SK-N-SH treated with all-trans-retinoic acid at 6 μM for 48 hours (cell line): ENCODE measurements at regions not wholly inside any gene's neighbourhood (a gene's known extent, or its start where the extent isn't known, plus 50 kb on each side); places are given as distances from the start of the nearest gene placed in this dataset.

Source experiments
- ATAC-seq: fragments of 200-7000 bp; cut with Tn5 transposase; 3 replicates; pipeline ENCODE4 v1.9.1; 2020; ENCODE audit warnings: mild to moderate bottlenecking, moderate library complexity
- ARNTL ChIP-seq: fragments of 450-650 bp; formaldehyde crosslinking; IDR thresholded peaks from 2 replicates; pipeline ENCODE4 v1.5.0; 2020; ENCODE audit warnings: low read depth, mild to moderate bottlenecking, moderate library complexity, borderline replicate concordance
- CSDC2 ChIP-seq: fragments of 250-450 bp; sonication (Bioruptor Pico); IDR thresholded peaks from 2 replicates; pipeline ENCODE4 v1.5.0; 2020; ENCODE audit warnings: mild to moderate bottlenecking, moderate library complexity
- GLIS3 ChIP-seq: fragments of 250-450 bp; sonication (Bioruptor Pico); IDR thresholded peaks from 2 replicates; pipeline ENCODE4 v1.5.0; 2020; ENCODE audit warnings: mild to moderate bottlenecking, moderate library complexity
- OSR1 ChIP-seq: fragments of 250-450 bp; sonication (Bioruptor Pico); IDR thresholded peaks from 2 replicates; pipeline ENCODE4 v1.8.0; 2022; ENCODE audit warnings: moderate library complexity, mild to moderate bottlenecking, inconsistent platforms
- RARB ChIP-seq: fragments of 250-450 bp; sonication (Bioruptor Pico); IDR thresholded peaks from 2 replicates; pipeline ENCODE4 v1.8.0; 2021; ENCODE audit warnings: mild to moderate bottlenecking, moderate library complexity
- SNAI2 ChIP-seq: fragments of 250-450 bp; sonication (Bioruptor Pico); IDR thresholded peaks from 2 replicates; pipeline ENCODE4 v1.5.0; 2020; ENCODE audit warnings: mild to moderate bottlenecking, moderate library complexity
- TCF4 ChIP-seq: fragments of 250-450 bp; sonication (Bioruptor Pico); IDR thresholded peaks from 2 replicates; pipeline ENCODE4 v1.8.0; 2021; ENCODE audit warnings: mild to moderate bottlenecking, moderate library complexity, borderline replicate concordance
- TOX ChIP-seq: fragments of 250-450 bp; sonication (Bioruptor Pico); IDR thresholded peaks from 2 replicates; pipeline ENCODE4 v1.8.0; 2021; ENCODE audit warnings: mild to moderate bottlenecking, moderate library complexity, borderline replicate concordance
- ZC3H10 ChIP-seq: fragments of 250-450 bp; sonication (Bioruptor Pico); IDR thresholded peaks from 2 replicates; pipeline ENCODE4 v1.5.1; 2021; ENCODE audit warnings: mild to moderate bottlenecking, moderate library complexity
- ZFP3 ChIP-seq: fragments of 250-450 bp; sonication (Bioruptor Pico); IDR thresholded peaks from 2 replicates; pipeline ENCODE4 v1.5.0; 2020; ENCODE audit warnings: mild to moderate bottlenecking, moderate library complexity
- ZNF565 ChIP-seq: fragments of 450-650 bp; formaldehyde crosslinking; conservative IDR thresholded peaks from 2 replicates; pipeline ENCODE4 v1.5.0; 2020; ENCODE audit warnings: low read depth, mild to moderate bottlenecking, moderate library complexity
- ZNF70 ChIP-seq: fragments of 450-650 bp; formaldehyde crosslinking; IDR thresholded peaks from 2 replicates; pipeline ENCODE4 v1.5.0; 2020; ENCODE audit warnings: mild to moderate bottlenecking, moderate library complexity
- ZNF8 ChIP-seq: fragments of 450-650 bp; formaldehyde crosslinking; IDR thresholded peaks from 2 replicates; pipeline ENCODE4 v1.5.0; 2020; ENCODE audit warnings: mild to moderate bottlenecking, moderate library complexity
- TF ChIP-seq, protein P1 (sequence below): fragments of 250-450 bp; sonication (Bioruptor Pico); IDR thresholded peaks from 2 replicates; pipeline ENCODE4 v1.5.0; 2020; ENCODE audit warnings: mild to moderate bottlenecking, moderate library complexity
- TF ChIP-seq, protein P2 (sequence below): fragments of 250-450 bp; sonication (Bioruptor Pico); IDR thresholded peaks from 2 replicates; pipeline ENCODE4 v1.8.0; 2020; ENCODE audit warnings: mild to moderate bottlenecking, moderate library complexity, borderline replicate concordance
- TF ChIP-seq, protein P3 (sequence below): fragments of 250-450 bp; sonication (Bioruptor Pico); IDR thresholded peaks from 2 replicates; pipeline ENCODE4 v1.8.0; 2021; ENCODE audit warnings: low read depth, mild to moderate bottlenecking, moderate library complexity, borderline replicate concordance
- TF ChIP-seq, protein P4 (sequence below): fragments of 250-450 bp; sonication (Bioruptor Pico); IDR thresholded peaks from 2 replicates; pipeline ENCODE4 v1.5.1; 2020; ENCODE audit warnings: low read depth, mild to moderate bottlenecking, moderate library complexity

DNA sequence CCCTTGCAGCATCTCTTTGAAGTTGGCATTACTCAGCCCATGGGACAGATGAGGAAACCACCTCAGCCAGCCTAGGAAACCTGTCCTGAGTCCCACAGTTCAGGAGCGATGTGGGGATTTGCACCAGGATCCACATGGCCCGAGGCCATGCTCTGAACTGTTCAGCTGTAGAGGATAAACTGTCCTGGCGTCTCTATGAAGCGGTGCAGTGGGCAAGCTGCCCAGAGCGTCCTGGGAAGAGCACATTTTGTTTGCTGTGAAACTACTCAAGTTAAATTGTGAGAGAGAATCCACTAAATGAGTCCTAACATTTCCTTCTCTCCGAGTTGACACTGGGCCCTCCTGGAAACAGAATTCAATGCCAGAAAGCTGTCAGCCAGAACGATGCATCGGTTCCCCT lies 276.6 kb upstream of the TNRC6C start (continued):
- TF ChIP-seq, protein P1, sequence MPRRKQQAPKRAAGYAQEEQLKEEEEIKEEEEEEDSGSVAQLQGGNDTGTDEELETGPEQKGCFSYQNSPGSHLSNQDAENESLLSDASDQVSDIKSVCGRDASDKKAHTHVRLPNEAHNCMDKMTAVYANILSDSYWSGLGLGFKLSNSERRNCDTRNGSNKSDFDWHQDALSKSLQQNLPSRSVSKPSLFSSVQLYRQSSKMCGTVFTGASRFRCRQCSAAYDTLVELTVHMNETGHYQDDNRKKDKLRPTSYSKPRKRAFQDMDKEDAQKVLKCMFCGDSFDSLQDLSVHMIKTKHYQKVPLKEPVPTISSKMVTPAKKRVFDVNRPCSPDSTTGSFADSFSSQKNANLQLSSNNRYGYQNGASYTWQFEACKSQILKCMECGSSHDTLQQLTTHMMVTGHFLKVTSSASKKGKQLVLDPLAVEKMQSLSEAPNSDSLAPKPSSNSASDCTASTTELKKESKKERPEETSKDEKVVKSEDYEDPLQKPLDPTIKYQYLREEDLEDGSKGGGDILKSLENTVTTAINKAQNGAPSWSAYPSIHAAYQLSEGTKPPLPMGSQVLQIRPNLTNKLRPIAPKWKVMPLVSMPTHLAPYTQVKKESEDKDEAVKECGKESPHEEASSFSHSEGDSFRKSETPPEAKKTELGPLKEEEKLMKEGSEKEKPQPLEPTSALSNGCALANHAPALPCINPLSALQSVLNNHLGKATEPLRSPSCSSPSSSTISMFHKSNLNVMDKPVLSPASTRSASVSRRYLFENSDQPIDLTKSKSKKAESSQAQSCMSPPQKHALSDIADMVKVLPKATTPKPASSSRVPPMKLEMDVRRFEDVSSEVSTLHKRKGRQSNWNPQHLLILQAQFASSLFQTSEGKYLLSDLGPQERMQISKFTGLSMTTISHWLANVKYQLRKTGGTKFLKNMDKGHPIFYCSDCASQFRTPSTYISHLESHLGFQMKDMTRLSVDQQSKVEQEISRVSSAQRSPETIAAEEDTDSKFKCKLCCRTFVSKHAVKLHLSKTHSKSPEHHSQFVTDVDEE (CRISPR knock-in tag): no peak
- TF ChIP-seq, protein P2, sequence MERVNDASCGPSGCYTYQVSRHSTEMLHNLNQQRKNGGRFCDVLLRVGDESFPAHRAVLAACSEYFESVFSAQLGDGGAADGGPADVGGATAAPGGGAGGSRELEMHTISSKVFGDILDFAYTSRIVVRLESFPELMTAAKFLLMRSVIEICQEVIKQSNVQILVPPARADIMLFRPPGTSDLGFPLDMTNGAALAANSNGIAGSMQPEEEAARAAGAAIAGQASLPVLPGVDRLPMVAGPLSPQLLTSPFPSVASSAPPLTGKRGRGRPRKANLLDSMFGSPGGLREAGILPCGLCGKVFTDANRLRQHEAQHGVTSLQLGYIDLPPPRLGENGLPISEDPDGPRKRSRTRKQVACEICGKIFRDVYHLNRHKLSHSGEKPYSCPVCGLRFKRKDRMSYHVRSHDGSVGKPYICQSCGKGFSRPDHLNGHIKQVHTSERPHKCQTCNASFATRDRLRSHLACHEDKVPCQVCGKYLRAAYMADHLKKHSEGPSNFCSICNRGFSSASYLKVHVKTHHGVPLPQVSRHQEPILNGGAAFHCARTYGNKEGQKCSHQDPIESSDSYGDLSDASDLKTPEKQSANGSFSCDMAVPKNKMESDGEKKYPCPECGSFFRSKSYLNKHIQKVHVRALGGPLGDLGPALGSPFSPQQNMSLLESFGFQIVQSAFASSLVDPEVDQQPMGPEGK (CRISPR knock-in tag): no peak

DNA sequence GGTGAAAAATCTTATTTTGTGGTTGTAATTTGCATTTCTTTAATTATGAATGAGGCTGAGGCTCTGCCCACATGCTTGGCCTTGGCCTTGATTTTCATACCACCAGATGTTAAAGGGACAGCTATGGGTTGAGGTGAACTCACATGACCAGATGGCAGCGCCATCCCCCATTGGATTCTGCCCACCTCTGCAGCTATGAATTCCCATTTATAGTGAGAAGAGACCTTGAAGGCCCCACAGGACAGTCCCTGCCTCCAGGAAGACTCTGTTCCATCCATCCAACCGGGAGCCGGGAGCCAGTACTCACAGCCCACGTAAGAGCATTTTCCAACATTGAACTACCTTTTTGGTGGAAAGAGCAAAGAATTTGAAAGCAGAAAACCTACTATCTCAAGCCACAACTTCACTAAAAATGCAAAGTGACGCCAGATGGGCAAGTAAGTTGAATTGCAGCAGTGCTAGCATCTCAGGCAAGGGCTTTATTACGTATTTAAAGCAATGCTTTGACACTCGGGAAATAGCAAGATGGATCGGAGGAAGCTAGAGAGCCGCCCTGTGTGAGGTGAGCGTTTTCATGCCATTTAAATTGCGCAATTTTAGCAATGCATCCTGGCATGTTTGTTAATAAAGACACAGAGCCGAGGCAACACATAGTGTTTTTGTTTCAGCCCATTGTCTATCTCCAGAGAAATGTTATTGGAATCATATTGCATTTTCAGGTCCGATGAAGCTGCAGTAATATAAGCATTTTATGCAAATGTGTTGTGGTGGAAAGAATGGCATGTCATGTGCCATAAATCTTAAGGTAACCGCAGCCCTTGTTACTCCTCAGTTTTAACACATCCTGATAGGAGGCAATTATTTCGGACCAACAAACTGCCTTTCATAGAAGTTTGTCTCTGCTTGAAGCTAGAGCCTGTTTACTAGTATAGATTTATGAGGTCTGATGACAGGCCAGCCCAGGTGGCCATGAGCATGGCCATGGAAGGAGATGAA lies 273.4 kb upstream of the TNRC6C start:
- ATAC-seq: no peak
- no peak for TF ChIP-seq ARNTL (CRISPR knock-in tag)
- TF ChIP-seq, protein P3, sequence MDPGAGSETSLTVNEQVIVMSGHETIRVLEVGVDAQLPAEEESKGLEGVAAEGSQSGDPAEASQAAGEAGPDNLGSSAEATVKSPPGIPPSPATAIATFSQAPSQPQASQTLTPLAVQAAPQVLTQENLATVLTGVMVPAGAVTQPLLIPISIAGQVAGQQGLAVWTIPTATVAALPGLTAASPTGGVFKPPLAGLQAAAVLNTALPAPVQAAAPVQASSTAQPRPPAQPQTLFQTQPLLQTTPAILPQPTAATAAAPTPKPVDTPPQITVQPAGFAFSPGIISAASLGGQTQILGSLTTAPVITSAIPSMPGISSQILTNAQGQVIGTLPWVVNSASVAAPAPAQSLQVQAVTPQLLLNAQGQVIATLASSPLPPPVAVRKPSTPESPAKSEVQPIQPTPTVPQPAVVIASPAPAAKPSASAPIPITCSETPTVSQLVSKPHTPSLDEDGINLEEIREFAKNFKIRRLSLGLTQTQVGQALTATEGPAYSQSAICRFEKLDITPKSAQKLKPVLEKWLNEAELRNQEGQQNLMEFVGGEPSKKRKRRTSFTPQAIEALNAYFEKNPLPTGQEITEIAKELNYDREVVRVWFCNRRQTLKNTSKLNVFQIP (CRISPR knock-in tag): no peak
- no peak for TF ChIP-seq SNAI2 (CRISPR knock-in tag)
- no peak for TF ChIP-seq ZFP3 (CRISPR knock-in tag)
- TF ChIP-seq CSDC2: no peak
- no peak for TF ChIP-seq ZC3H10 (CRISPR knock-in tag)
- TF ChIP-seq GLIS3 (CRISPR knock-in tag): no peak

DNA sequence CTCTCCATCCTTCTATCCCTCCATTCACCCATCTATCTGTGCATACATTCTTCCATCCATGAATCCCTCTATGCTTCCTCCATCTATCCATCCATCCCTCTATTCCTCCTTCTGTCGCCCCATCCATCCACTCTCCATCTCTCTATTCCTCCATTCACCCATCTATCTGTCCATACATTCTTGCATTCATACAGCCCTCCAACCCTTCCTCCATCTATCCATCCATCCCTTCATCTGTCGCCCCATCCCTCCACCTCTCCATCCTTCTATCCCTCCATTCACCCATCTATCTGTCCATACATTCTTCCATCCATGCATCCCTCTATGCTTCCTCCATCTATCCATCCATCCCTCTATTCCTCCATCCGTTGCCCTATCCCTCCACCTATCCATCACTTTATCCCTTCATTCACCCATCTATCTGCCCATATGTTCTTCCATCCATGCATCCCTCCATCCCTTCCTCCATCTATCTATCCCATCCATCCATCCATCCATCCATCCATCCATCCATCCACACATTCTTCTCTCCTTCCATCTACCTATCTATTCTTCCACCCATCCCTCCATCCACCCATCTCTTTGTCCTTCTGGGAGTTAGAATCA lies 272.5 kb upstream of the TNRC6C start:
- TF ChIP-seq TOX (CRISPR knock-in tag) (no peak), ZC3H10 (CRISPR knock-in tag) (no peak), RARB (CRISPR knock-in tag) (no peak), TCF4 (CRISPR knock-in tag) (no peak), ARNTL (CRISPR knock-in tag) (no peak), ZNF70 (CRISPR knock-in tag) (no peak), ZNF8 (CRISPR knock-in tag) (no peak), ZNF565 (no peak), CSDC2 (no peak), GLIS3 (CRISPR knock-in tag) (no peak), OSR1 (CRISPR knock-in tag) (no peak)
- TF ChIP-seq, protein P4, sequence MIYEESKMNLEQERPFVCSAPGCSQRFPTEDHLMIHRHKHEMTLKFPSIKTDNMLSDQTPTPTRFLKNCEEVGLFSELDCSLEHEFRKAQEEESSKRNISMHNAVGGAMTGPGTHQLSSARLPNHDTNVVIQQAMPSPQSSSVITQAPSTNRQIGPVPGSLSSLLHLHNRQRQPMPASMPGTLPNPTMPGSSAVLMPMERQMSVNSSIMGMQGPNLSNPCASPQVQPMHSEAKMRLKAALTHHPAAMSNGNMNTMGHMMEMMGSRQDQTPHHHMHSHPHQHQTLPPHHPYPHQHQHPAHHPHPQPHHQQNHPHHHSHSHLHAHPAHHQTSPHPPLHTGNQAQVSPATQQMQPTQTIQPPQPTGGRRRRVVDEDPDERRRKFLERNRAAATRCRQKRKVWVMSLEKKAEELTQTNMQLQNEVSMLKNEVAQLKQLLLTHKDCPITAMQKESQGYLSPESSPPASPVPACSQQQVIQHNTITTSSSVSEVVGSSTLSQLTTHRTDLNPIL (CRISPR knock-in tag): no peak
- TF ChIP-seq, protein P2 (CRISPR knock-in tag): no peak
- ATAC-seq: no peak
